GM13977 (cell line): ENCODE measurements at regions not wholly inside any gene's neighbourhood (a gene's known extent, or its start where the extent isn't known, plus 50 kb on each side); places are given as distances from the start of the nearest gene placed in this dataset.

Experiments
- DNase-seq: peaks from one replicate; pipeline ENCODE4 v3.0.0; 2012; ENCODE audit warnings: low spot score
- CTCF ChIP-seq: IDR thresholded peaks from 2 replicates; pipeline ENCODE4 v1.5.1; 2012; ENCODE audit warnings: mild to moderate bottlenecking, control low read depth; ENCODE audit not compliant: insufficient read depth; ENCODE audit errors: extremely low read depth, missing control alignments
- in situ Hi-C: fragments of 300-500 bp; cut with MboI; formaldehyde crosslinking; loops from one replicate; pipeline ENCODE4 v1.12.0; 2022; ENCODE audit warnings: low sequenced_read_pairs, low pct_unique_long_range_greater_than_20kb, mixed read lengths, inconsistent platforms; ENCODE audit not compliant: unreplicated experiment

GRCh38 chr14:97458255-97458654, 661.1 kb downstream of the VRK1 start:
- no peak for TF ChIP-seq CTCF
- in situ Hi-C loops: no loop called here
- DNase-seq: no peak

GRCh38 chr14:97458661-97459579, 661.7 kb downstream of the VRK1 start:
- DNase-seq: no peak
- TF ChIP-seq CTCF: no peak
- in situ Hi-C loops: no loop called here

- in situ Hi-C loops: no loop called here
- no peak for TF ChIP-seq CTCF
- DNase-seq: no peak
Observed at GRCh38 chr14:97462081-97462480, 664.9 kb downstream of the VRK1 start.

- no peak for DNase-seq
- in situ Hi-C loops: no loop called here
- TF ChIP-seq CTCF: no peak
Observed at GRCh38 chr14:97468220-97468619, 671.0 kb downstream of the VRK1 start.

- TF ChIP-seq CTCF: no peak
- DNase-seq: no peak
- in situ Hi-C loops: no loop called here
Observed at GRCh38 chr14:97477353-97477752, 680.2 kb downstream of the VRK1 start.

- in situ Hi-C loops: no loop called here
- DNase-seq: no peak
- no peak for TF ChIP-seq CTCF
Observed at GRCh38 chr14:97485201-97485600, 688.0 kb downstream of the VRK1 start.
